Fibroblast of lung (primary cell): ENCODE measurements at regions not wholly inside any gene's neighbourhood (a gene's known extent, or its start where the extent isn't known, plus 50 kb on each side); places are given as distances from the start of the nearest gene placed in this dataset.

ENCODE experiments used
- DNase-seq, 2 donors: peaks; one replicate each; pipeline versions ENCODE4 v3.0.0 to v3.0.0-alpha.2; 2010; ENCODE audit warnings: low read depth in 2 of 2
- H2AFZ ChIP-seq: 2 replicates; pipeline ENCODE4 v1.5.1; 2012; ENCODE audit warnings: low read length, control low read depth, inconsistent platforms
- H3K27ac ChIP-seq: 2 replicates; pipeline ENCODE4 v1.5.1; 2011; ENCODE audit warnings: low read length, control low read depth; ENCODE audit not compliant: insufficient read depth
- H3K27me3 ChIP-seq: 2 replicates; pipeline ENCODE4 v1.5.1; 2011; ENCODE audit warnings: mild to moderate bottlenecking, low read length; ENCODE audit not compliant: control insufficient read depth, insufficient read depth
- H3K36me3 ChIP-seq: 2 replicates; pipeline ENCODE4 v1.5.1; 2011; ENCODE audit warnings: low read length; ENCODE audit not compliant: control insufficient read depth, insufficient read depth
- H3K4me1 ChIP-seq: 2 replicates; pipeline ENCODE4 v1.5.1; 2011; ENCODE audit warnings: low read length; ENCODE audit not compliant: control insufficient read depth, insufficient read depth; ENCODE audit errors: extremely low read depth
- H3K4me2 ChIP-seq: 2 replicates; pipeline ENCODE4 v1.5.1; 2011; ENCODE audit warnings: low read length, control low read depth; ENCODE audit not compliant: insufficient read depth; ENCODE audit errors: extremely low read depth
- H3K4me3 ChIP-seq, 4 experiments: fragments of 200-600 bp in 1 of 4; sonication (generic) in 1 of 4; replicated peaks in 1 of 4; 2 replicates each; pipeline ENCODE4 v1.5.1; 2011 to 2016; ENCODE audit warnings: low read length in 4 of 4, low read depth in 3 of 4, mild to moderate bottlenecking in 3 of 4, control low read depth in 2 of 4, inconsistent platforms in 1 of 4, mixed read lengths in 1 of 4; ENCODE audit not compliant: insufficient read depth in 1 of 4; ENCODE audit errors: control extremely low read depth in 1 of 4
- H3K79me2 ChIP-seq: 2 replicates; pipeline ENCODE4 v1.5.1; 2012; ENCODE audit warnings: mild to moderate bottlenecking, low read length, inconsistent platforms; ENCODE audit not compliant: control insufficient read depth, insufficient read depth
- H3K9ac ChIP-seq: 2 replicates; pipeline ENCODE4 v1.5.1; 2011; ENCODE audit warnings: mild to moderate bottlenecking, low read length, control low read depth; ENCODE audit not compliant: insufficient read depth
- H3K9me3 ChIP-seq: 2 replicates; pipeline ENCODE4 v1.5.1; 2012; ENCODE audit warnings: low read depth, low read length; ENCODE audit not compliant: control insufficient read depth, insufficient read depth
- H4K20me1 ChIP-seq: 2 replicates; pipeline ENCODE4 v1.5.1; 2011; ENCODE audit warnings: low read length; ENCODE audit not compliant: control insufficient read depth, insufficient read depth; ENCODE audit errors: extremely low read depth
- EZH2 ChIP-seq: IDR thresholded peaks from 2 replicates; pipeline ENCODE4 v1.5.1; 2012; ENCODE audit warnings: low read length, control low read depth, mild to moderate bottlenecking; ENCODE audit errors: missing control alignments
- TF ChIP-seq, protein P1 (sequence below), 2 donors: IDR thresholded peaks in 1 of 2; conservative IDR thresholded peaks in 1 of 2; 1 replicate in 1 of 2; 2 replicates in 1 of 2; pipeline ENCODE4 v1.5.1; 2011 to 2012; ENCODE audit warnings: low read length in 2 of 2, control low read depth in 1 of 2, inconsistent platforms in 1 of 2, low read depth in 1 of 2, mild to moderate bottlenecking in 1 of 2

DNA sequence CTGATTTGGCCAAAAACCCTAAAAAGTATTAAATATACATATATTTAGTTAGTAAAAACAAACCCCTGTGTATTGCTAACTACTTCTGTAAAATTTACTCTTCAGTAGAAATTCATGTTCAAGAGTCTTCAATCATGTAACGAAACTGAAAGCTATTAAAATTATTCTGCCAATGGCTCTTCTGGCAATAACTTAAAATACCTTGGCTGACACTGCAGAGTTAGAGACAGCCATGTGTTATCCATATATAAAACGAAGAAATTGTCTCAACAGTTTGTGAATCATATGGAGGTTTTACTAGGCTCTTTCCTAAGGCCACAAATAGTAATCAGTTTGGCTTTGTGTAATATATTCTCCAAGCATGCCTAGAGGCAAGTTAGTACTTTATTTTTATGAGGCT lies 357.2 kb downstream of the COL11A1 start:
- H3K4me2 ChIP-seq = no peak overlapping the region
- no peaks in the 10 kb centered on the region for H3K36me3 ChIP-seq
- no peaks in the 10 kb centered on the region for H3K27me3 ChIP-seq
- no peak overlapping the region for H3K27ac ChIP-seq
- no peak overlapping the region for H2AFZ ChIP-seq
- no peaks in the 10 kb centered on the region for H3K4me1 ChIP-seq
- no peak for DNase-seq
- no peaks in the 10 kb centered on the region for H3K9me3 ChIP-seq
- H3K9ac ChIP-seq = no peak overlapping the region
- TF ChIP-seq EZH2 = no peak
- TF ChIP-seq, protein P1, sequence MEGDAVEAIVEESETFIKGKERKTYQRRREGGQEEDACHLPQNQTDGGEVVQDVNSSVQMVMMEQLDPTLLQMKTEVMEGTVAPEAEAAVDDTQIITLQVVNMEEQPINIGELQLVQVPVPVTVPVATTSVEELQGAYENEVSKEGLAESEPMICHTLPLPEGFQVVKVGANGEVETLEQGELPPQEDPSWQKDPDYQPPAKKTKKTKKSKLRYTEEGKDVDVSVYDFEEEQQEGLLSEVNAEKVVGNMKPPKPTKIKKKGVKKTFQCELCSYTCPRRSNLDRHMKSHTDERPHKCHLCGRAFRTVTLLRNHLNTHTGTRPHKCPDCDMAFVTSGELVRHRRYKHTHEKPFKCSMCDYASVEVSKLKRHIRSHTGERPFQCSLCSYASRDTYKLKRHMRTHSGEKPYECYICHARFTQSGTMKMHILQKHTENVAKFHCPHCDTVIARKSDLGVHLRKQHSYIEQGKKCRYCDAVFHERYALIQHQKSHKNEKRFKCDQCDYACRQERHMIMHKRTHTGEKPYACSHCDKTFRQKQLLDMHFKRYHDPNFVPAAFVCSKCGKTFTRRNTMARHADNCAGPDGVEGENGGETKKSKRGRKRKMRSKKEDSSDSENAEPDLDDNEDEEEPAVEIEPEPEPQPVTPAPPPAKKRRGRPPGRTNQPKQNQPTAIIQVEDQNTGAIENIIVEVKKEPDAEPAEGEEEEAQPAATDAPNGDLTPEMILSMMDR (conservative IDR thresholded peaks at IDR 0.05 in 1 of 2, IDR thresholded peaks at IDR 0.05 in 1 of 2; ENCODE audit: low read depth in 1 of 2, low read length in 2 of 2) = no peak
- no peak overlapping the region for H3K4me3 ChIP-seq
- no peaks in the 10 kb centered on the region for H4K20me1 ChIP-seq
- H3K79me2 ChIP-seq = no peaks in the 10 kb centered on the region

DNA sequence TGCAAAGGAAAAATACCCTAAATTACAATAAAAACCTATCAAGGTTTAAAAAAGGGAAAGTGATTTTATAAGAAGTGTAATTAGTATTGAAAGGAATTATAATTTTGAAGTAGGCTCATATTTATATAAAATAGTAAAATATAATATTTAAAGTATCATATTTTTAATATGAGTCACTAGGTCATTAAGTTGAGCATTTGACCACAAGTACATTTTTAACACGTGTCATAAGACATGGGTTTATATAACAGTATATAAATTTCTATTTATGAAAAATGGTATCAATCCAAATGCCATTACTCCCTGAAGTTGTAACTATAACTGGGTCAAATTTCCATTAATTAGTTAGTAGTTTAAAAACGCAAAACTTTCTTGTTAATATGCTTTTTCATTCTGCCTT lies 365.9 kb downstream of the COL11A1 start:
- Histone ChIP-seq H3K4me1 (no peaks in the 10 kb centered on the region), H3K4me2 (no peak overlapping the region), H4K20me1 (no peaks in the 10 kb centered on the region), H3K9me3 (no peaks in the 10 kb centered on the region), H2AFZ (no peak overlapping the region), H3K4me3 (no peak overlapping the region), H3K27me3 (no peaks in the 10 kb centered on the region), H3K36me3 (no peaks in the 10 kb centered on the region), H3K27ac (no peak overlapping the region), H3K9ac (no peak overlapping the region), H3K79me2 (no peaks in the 10 kb centered on the region)
- TF ChIP-seq, protein P1 (conservative IDR thresholded peaks at IDR 0.05 in 1 of 2, IDR thresholded peaks at IDR 0.05 in 1 of 2; ENCODE audit: low read depth in 1 of 2, low read length in 2 of 2) = no peak
- no peak for TF ChIP-seq EZH2
- peak; percentile 10 to 37 for DNase-seq

DNA sequence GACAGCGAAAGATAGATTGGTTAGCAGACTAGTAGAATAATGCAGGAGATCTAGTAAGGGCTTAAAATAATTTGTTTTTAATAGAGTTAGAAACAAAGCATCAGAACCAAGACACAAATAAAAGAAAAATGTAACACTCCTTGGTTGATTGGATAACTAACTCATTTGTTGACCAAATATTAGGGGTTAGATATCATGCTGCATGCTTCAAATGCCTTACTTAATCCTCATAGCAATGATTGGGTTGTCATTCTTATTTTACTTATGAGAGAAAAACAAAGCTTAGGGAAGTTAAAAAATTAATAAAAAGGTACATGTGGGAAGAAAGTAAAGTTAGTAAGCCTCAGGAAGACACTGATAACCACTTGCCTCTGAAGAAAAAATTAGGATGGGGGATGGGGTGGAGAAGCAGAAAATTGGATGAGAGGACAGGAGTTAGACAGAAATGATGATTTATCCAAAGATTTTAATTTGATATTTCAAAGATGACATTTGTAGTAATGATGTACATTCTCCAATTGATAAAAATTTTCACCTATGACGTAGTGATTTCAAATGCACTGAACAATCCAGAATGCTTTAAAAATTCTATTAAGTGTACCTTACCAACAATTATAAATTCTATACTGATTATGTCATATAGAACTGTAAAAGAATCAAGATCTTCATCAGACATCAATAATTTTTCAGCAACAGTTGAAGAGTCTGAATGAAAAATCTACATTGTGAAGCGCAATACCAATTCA lies 374.7 kb downstream of the COL11A1 start:
- H3K4me3 ChIP-seq = no peak overlapping the region
- no peak overlapping the region for H3K4me2 ChIP-seq
- TF ChIP-seq EZH2 = no peak
- TF ChIP-seq, protein P1 (conservative IDR thresholded peaks at IDR 0.05 in 1 of 2, IDR thresholded peaks at IDR 0.05 in 1 of 2; ENCODE audit: low read depth in 1 of 2, low read length in 2 of 2) = no peak
- no peaks in the 10 kb centered on the region for H3K4me1 ChIP-seq
- H3K27ac ChIP-seq = no peak overlapping the region
- no peaks in the 10 kb centered on the region for H3K79me2 ChIP-seq
- no peaks in the 10 kb centered on the region for H3K27me3 ChIP-seq
- no peaks in the 10 kb centered on the region for H4K20me1 ChIP-seq
- no peak overlapping the region for H3K9ac ChIP-seq
- DNase-seq = peak in 1 of 2 donors; percentile 10
- no peaks in the 10 kb centered on the region for H3K9me3 ChIP-seq
- no peaks in the 10 kb centered on the region for H3K36me3 ChIP-seq
- H2AFZ ChIP-seq = no peak overlapping the region
